ENCODE measurements at regions not wholly inside any gene's neighbourhood (a gene's known extent, or its start where the extent isn't known, plus 50 kb on each side); places are given as distances from the start of the nearest gene placed in this dataset.

GRCh38 chr4:187084701-187085100 lies 361.0 kb upstream of the FAT1 start:
- TF ChIP-seq CTCF (IDR thresholded peaks at IDR 0.05), result no peak
- no peak for TF ChIP-seq EZH2 (IDR thresholded peaks at IDR 0.05; ENCODE audit: borderline replicate concordance, insufficient read depth, low read depth, low read length, poor library complexity, severe bottlenecking)

Data from B cell (primary cell).